ENCODE measurements at regions not wholly inside any gene's neighbourhood (a gene's known extent, or its start where the extent isn't known, plus 50 kb on each side); places are given as distances from the start of the nearest gene placed in this dataset.

- DNase-seq (ENCODE audit: insufficient read length, low spot score) (no peak), FAIRE-seq (no peak)
- TF ChIP-seq CTCF (IDR thresholded peaks at IDR 0.05; ENCODE audit: insufficient read depth, missing control alignments), result no peak
Measured at GRCh38 chr5:68421485-68422220, 206.1 kb downstream of the PIK3R1 start.

- FAIRE-seq (no peak), DNase-seq (ENCODE audit: insufficient read length, low spot score) (no peak)
- TF ChIP-seq CTCF (IDR thresholded peaks at IDR 0.05; ENCODE audit: insufficient read depth, missing control alignments), result no peak
Measured at GRCh38 chr5:68423154-68423811, 207.7 kb downstream of the PIK3R1 start.

- no peak for FAIRE-seq
- no peak for TF ChIP-seq CTCF (IDR thresholded peaks at IDR 0.05; ENCODE audit: insufficient read depth, missing control alignments)
- DNase-seq (ENCODE audit: insufficient read length, low spot score), result no peak
Measured at GRCh38 chr5:68424799-68425537, 209.4 kb downstream of the PIK3R1 start.

DNA sequence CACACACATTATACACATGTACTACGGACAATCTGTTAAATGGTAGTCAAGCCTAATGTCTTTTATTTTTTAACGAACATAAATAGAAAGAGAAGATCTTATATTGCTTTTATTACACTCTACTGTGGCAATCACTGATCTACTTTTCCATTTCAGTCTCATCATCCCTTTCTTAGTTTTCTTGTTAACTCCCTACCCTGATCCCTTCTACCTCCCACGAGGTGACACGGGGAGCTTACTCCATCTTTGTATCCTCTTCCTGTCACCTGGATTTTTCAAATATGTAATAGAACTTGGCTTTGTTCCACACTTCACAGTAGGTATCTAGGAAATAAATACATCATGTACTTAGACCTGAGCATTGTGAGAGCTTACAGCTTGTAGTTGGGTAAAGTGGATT, 211.0 kb downstream of the PIK3R1 start:
- TF ChIP-seq CTCF (IDR thresholded peaks at IDR 0.05; ENCODE audit: insufficient read depth, missing control alignments), result no peak
- no peak for DNase-seq (ENCODE audit: insufficient read length, low spot score)
- FAIRE-seq, result no peak

DNA sequence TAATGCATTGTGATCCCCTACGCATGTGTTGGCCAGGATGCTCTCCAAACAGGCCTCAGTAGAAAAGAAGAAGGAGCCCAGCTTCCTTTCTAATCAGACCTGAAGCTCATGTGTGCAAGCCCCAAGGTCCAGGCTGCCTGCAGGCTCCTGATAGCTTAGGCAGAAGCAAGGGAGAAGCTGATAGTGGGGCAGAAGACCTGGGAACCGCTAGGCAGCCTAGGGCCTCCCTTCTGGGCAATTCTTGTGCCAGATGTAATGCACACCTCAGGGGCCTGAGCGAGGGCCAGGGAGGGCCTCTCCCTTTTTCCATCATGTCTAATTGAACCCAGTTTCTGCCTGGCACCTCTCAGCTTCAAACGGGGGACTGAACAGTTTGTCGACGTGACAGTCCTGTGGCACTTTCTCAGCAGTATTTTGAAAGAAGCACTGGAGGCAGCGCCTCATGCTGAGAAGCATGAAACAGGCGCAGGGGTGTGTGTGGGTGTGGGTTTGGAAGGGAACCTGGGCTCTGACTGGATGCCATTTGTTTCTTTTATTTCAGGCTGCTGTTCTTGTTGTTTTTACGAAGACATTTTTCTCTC, 212.8 kb downstream of the PIK3R1 start:
- no peak for TF ChIP-seq CTCF (IDR thresholded peaks at IDR 0.05; ENCODE audit: insufficient read depth, missing control alignments)
- DNase-seq (ENCODE audit: insufficient read length, low spot score), result no peak
- no peak for FAIRE-seq

DNA sequence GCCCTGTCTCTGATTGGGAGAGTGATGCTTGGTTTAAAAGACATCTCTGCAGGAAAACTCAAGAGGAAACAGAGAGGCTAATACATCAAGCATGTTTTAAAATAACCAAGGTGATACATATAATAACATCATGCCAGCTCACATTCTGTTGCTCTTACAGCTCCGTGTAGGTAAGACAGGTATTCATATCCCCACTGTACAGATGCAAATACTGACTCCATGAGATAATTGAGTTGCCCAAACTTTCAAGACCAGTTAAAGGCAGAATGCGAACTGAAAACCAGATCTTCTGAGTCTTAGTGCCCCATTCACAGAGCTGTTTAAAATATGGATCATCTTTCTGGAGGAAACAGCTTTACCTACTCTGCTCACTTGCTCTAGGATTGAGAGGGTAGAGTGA, 214.0 kb downstream of the PIK3R1 start:
- no peak for TF ChIP-seq CTCF (IDR thresholded peaks at IDR 0.05; ENCODE audit: insufficient read depth, missing control alignments)
- DNase-seq (ENCODE audit: insufficient read length, low spot score) (no peak), FAIRE-seq (no peak)

Data from D721Med (cell line).